ENCODE measurements at regions not wholly inside any gene's neighbourhood (a gene's known extent, or its start where the extent isn't known, plus 50 kb on each side); places are given as distances from the start of the nearest gene placed in this dataset.

GRCh38 chr15:53246404-53246803, 456.3 kb upstream of the ONECUT1 start:
- no peak overlapping the region for H3K4me3 ChIP-seq
- TF ChIP-seq CTCF (IDR thresholded peaks at IDR 0.05), result no peak
- intact Hi-C loops (cut with DNase I), result no loop called here
- H3K4me1 ChIP-seq, result no peaks in the 10 kb centered on the region
- no peak overlapping the region for H3K27ac ChIP-seq
- no peaks in the 10 kb centered on the region for H3K27me3 ChIP-seq (ENCODE audit: low read depth)
- H3K36me3 ChIP-seq, result no peaks in the 10 kb centered on the region
- DNase-seq (no peak), ATAC-seq (no peak)
- H3K9me3 ChIP-seq, result no peaks in the 10 kb centered on the region

GRCh38 chr15:53233801-53234200, 443.7 kb upstream of the ONECUT1 start:
- ATAC-seq (no peak), DNase-seq (no peak)
- Histone ChIP-seq H3K27me3 (ENCODE audit: low read depth) (no peaks in the 10 kb centered on the region), H3K36me3 (no peaks in the 10 kb centered on the region), H3K4me1 (no peaks in the 10 kb centered on the region), H3K27ac (no peak overlapping the region), H3K9me3 (no peaks in the 10 kb centered on the region), H3K4me3 (no peak overlapping the region)
- intact Hi-C loops (cut with DNase I), result no loop called here
- TF ChIP-seq CTCF (IDR thresholded peaks at IDR 0.05), result no peak

- intact Hi-C loops (cut with DNase I), result no loop called here
- H3K9me3 ChIP-seq, result no peaks in the 10 kb centered on the region
- H3K36me3 ChIP-seq, result no peaks in the 10 kb centered on the region
- H3K27ac ChIP-seq, result no peak overlapping the region
- TF ChIP-seq CTCF (IDR thresholded peaks at IDR 0.05), result no peak
- no peak overlapping the region for H3K4me3 ChIP-seq
- H3K4me1 ChIP-seq, result no peaks in the 10 kb centered on the region
- H3K27me3 ChIP-seq (ENCODE audit: low read depth), result no peaks in the 10 kb centered on the region
- ATAC-seq, result no peak
- no peak for DNase-seq
These were observed 440.3 kb upstream of the ONECUT1 start for GRCh38 chr15:53230473-53230872.

- Histone ChIP-seq H3K36me3 (no peaks in the 10 kb centered on the region), H3K4me3 (no peak overlapping the region), H3K27ac (no peak overlapping the region), H3K9me3 (no peaks in the 10 kb centered on the region), H3K4me1 (no peaks in the 10 kb centered on the region), H3K27me3 (ENCODE audit: low read depth) (no peaks in the 10 kb centered on the region)
- DNase-seq (no peak), ATAC-seq (no peak)
- intact Hi-C loops (cut with DNase I), result no loop called here
- no peak for TF ChIP-seq CTCF (IDR thresholded peaks at IDR 0.05)
These were observed 436.4 kb upstream of the ONECUT1 start for GRCh38 chr15:53226559-53226958.

- Histone ChIP-seq H3K27me3 (ENCODE audit: low read depth) (no peaks in the 10 kb centered on the region), H3K4me1 (no peaks in the 10 kb centered on the region), H3K36me3 (no peaks in the 10 kb centered on the region), H3K4me3 (no peak overlapping the region), H3K27ac (no peak overlapping the region), H3K9me3 (no peaks in the 10 kb centered on the region)
- DNase-seq, result no peak
- ATAC-seq, result no peak
- intact Hi-C loops (cut with DNase I), result no loop called here
- no peak for TF ChIP-seq CTCF (IDR thresholded peaks at IDR 0.05)
These were observed 435.6 kb upstream of the ONECUT1 start for GRCh38 chr15:53225781-53226180.

GRCh38 chr15:53224371-53224770, 434.2 kb upstream of the ONECUT1 start:
- Histone ChIP-seq H3K9me3 (no peaks in the 10 kb centered on the region), H3K27me3 (ENCODE audit: low read depth) (no peaks in the 10 kb centered on the region), H3K36me3 (no peaks in the 10 kb centered on the region), H3K4me1 (no peaks in the 10 kb centered on the region), H3K27ac (no peak overlapping the region), H3K4me3 (no peak overlapping the region)
- ATAC-seq (no peak), DNase-seq (no peak)
- intact Hi-C loops (cut with DNase I), result no loop called here
- TF ChIP-seq CTCF (IDR thresholded peaks at IDR 0.05), result no peak

All from lower lobe of right lung (tissue), 2 donors.